ENCODE measurements at regions not wholly inside any gene's neighbourhood (a gene's known extent, or its start where the extent isn't known, plus 50 kb on each side); places are given as distances from the start of the nearest gene placed in this dataset.

- no peaks in the 10 kb centered on the region for H3K4me1 ChIP-seq (ENCODE audit: insufficient read depth, low read length, severe bottlenecking)
- no peak overlapping the region for H3K27ac ChIP-seq (ENCODE audit: low read depth, low read length, poor library complexity, severe bottlenecking)
These were observed 54.7 kb upstream of the PRDM11 start for GRCh38 chr11:45091563-45092403.

GRCh38 chr11:45092404-45092785, 54.0 kb upstream of the PRDM11 start:
- Histone ChIP-seq H3K27me3 (ENCODE audit: insufficient read depth, low read length) (peaks cover 4% of the 10 kb centered on the region; the same call in 1 of the 2 replicates), H3K9me2 (ENCODE audit: low read depth, low read length) (no peaks in the 10 kb centered on the region), H3K4me1 (ENCODE audit: insufficient read depth, low read length, severe bottlenecking) (no peaks in the 10 kb centered on the region), H3K4me3 (ENCODE audit: low read depth, low read length, poor library complexity, severe bottlenecking) (no peak overlapping the region), H3K79me2 (ENCODE audit: insufficient read depth, low read length) (no peaks in the 10 kb centered on the region), H3K9me3 (ENCODE audit: low read length) (no peaks in the 10 kb centered on the region), H3F3A (ENCODE audit: insufficient read depth, low read length) (no peaks in the 10 kb centered on the region), H3K4me2 (ENCODE audit: low read length) (no peak overlapping the region), H3K36me3 (ENCODE audit: insufficient read depth, low read length) (no peaks in the 10 kb centered on the region), H2AFZ (ENCODE audit: low read length) (no peak overlapping the region), H3K9ac (ENCODE audit: low read length) (no peak overlapping the region), H3K27ac (ENCODE audit: low read depth, low read length, poor library complexity, severe bottlenecking) (no peak overlapping the region), H4K20me1 (ENCODE audit: insufficient read depth, low read length) (no peaks in the 10 kb centered on the region)
- TF ChIP-seq CTCF (IDR thresholded peaks at IDR 0.05; ENCODE audit: low read length) (no peak), EZH2 (IDR thresholded peaks at IDR 0.05; ENCODE audit: borderline replicate concordance, low read length) (no peak)

More at GRCh38 chr11:45091563-45092403, 54.7 kb upstream of the PRDM11 start:
- no peaks in the 10 kb centered on the region for H3F3A ChIP-seq (ENCODE audit: insufficient read depth, low read length)
- H3K9ac ChIP-seq (ENCODE audit: low read length), result no peak overlapping the region
- H3K9me2 ChIP-seq (ENCODE audit: low read depth, low read length), result no peaks in the 10 kb centered on the region
- no peaks in the 10 kb centered on the region for H3K36me3 ChIP-seq (ENCODE audit: insufficient read depth, low read length)
- no peak overlapping the region for H2AFZ ChIP-seq (ENCODE audit: low read length)
- H4K20me1 ChIP-seq (ENCODE audit: insufficient read depth, low read length), result no peaks in the 10 kb centered on the region
- H3K4me3 ChIP-seq (ENCODE audit: low read depth, low read length, poor library complexity, severe bottlenecking), result no peak overlapping the region
- no peak for TF ChIP-seq EZH2 (IDR thresholded peaks at IDR 0.05; ENCODE audit: borderline replicate concordance, low read length)
- TF ChIP-seq CTCF (IDR thresholded peaks at IDR 0.05; ENCODE audit: low read length), result no peak
- no peaks in the 10 kb centered on the region for H3K9me3 ChIP-seq (ENCODE audit: low read length)
- peaks cover 4% of the 10 kb centered on the region; the same call in 1 of the 2 replicates for H3K27me3 ChIP-seq (ENCODE audit: insufficient read depth, low read length)
- H3K79me2 ChIP-seq (ENCODE audit: insufficient read depth, low read length), result no peaks in the 10 kb centered on the region
- no peak overlapping the region for H3K4me2 ChIP-seq (ENCODE audit: low read length)

GRCh38 chr11:45092901-45093760, 53.3 kb upstream of the PRDM11 start:
- no peaks in the 10 kb centered on the region for H3K9me3 ChIP-seq (ENCODE audit: low read length)
- H3K27ac ChIP-seq (ENCODE audit: low read depth, low read length, poor library complexity, severe bottlenecking), result no peak overlapping the region
- no peaks in the 10 kb centered on the region for H3K9me2 ChIP-seq (ENCODE audit: low read depth, low read length)
- no peaks in the 10 kb centered on the region for H4K20me1 ChIP-seq (ENCODE audit: insufficient read depth, low read length)
- no peaks in the 10 kb centered on the region for H3K4me1 ChIP-seq (ENCODE audit: insufficient read depth, low read length, severe bottlenecking)
- no peaks in the 10 kb centered on the region for H3F3A ChIP-seq (ENCODE audit: insufficient read depth, low read length)
- peaks cover 4% of the 10 kb centered on the region; the same call in 1 of the 2 replicates for H3K27me3 ChIP-seq (ENCODE audit: insufficient read depth, low read length)
- H3K4me2 ChIP-seq (ENCODE audit: low read length), result no peak overlapping the region
- H3K4me3 ChIP-seq (ENCODE audit: low read depth, low read length, poor library complexity, severe bottlenecking), result no peak overlapping the region
- TF ChIP-seq CTCF (IDR thresholded peaks at IDR 0.05; ENCODE audit: low read length) (no peak), EZH2 (IDR thresholded peaks at IDR 0.05; ENCODE audit: borderline replicate concordance, low read length) (no peak)
- no peaks in the 10 kb centered on the region for H3K79me2 ChIP-seq (ENCODE audit: insufficient read depth, low read length)
- no peaks in the 10 kb centered on the region for H3K36me3 ChIP-seq (ENCODE audit: insufficient read depth, low read length)
- no peak overlapping the region for H2AFZ ChIP-seq (ENCODE audit: low read length)
- H3K9ac ChIP-seq (ENCODE audit: low read length), result no peak overlapping the region
